GM21367 (cell line): ENCODE measurements at regions not wholly inside any gene's neighbourhood (a gene's known extent, or its start where the extent isn't known, plus 50 kb on each side); places are given as distances from the start of the nearest gene placed in this dataset.

Experiments used
- ATAC-seq: cut with Tn5 transposase; IDR thresholded peaks from one replicate; pipeline ENCODE4 v1.9.1; 2021; ENCODE audit not compliant: unreplicated experiment

GRCh38 chr7:67547183-67547907 lies 550.7 kb downstream of the TYW1 start:
- no peak for ATAC-seq

- no peak for ATAC-seq
Measured at GRCh38 chr7:67549126-67549525, 552.5 kb downstream of the TYW1 start.

GRCh38 chr7:67550801-67551436 lies 554.3 kb downstream of the TYW1 start:
- ATAC-seq: no peak

GRCh38 chr7:67552738-67553137 lies 556.1 kb downstream of the TYW1 start:
- no peak for ATAC-seq

- ATAC-seq: no peak
Measured at GRCh38 chr7:67553378-67553777, 556.7 kb downstream of the TYW1 start.

GRCh38 chr7:67554986-67555385 lies 558.4 kb downstream of the TYW1 start:
- no peak for ATAC-seq

GRCh38 chr7:67564959-67565358 lies 568.3 kb downstream of the TYW1 start:
- no peak for ATAC-seq

- no peak for ATAC-seq
Measured at GRCh38 chr7:67566101-67566500, 569.5 kb downstream of the TYW1 start.

- no peak for ATAC-seq
Measured at GRCh38 chr7:67571026-67571545, 574.5 kb downstream of the TYW1 start.

- ATAC-seq: no peak
Measured at GRCh38 chr7:67573639-67574038, 577.0 kb downstream of the TYW1 start.

GRCh38 chr7:67588631-67589030 lies 592.0 kb downstream of the TYW1 start:
- no peak for ATAC-seq

GRCh38 chr7:67589183-67589582 lies 592.5 kb downstream of the TYW1 start:
- ATAC-seq: no peak

GRCh38 chr7:67590649-67591048 lies 594.0 kb downstream of the TYW1 start:
- ATAC-seq: no peak

- no peak for ATAC-seq
Measured at GRCh38 chr7:67593794-67594193, 597.2 kb downstream of the TYW1 start.

- no peak for ATAC-seq
Measured at GRCh38 chr7:67595431-67596180, 599.0 kb downstream of the TYW1 start.

GRCh38 chr7:67597161-67597560 lies 600.5 kb downstream of the TYW1 start:
- no peak for ATAC-seq

GRCh38 chr7:67598469-67598868 lies 601.8 kb downstream of the TYW1 start:
- no peak for ATAC-seq

- ATAC-seq: no peak
Measured at GRCh38 chr7:67599331-67600062, 602.9 kb downstream of the TYW1 start.

GRCh38 chr7:67602246-67602887 lies 605.7 kb downstream of the TYW1 start:
- no peak for ATAC-seq
